Neural cell (in vitro differentiated cells): ENCODE measurements at regions not wholly inside any gene's neighbourhood (a gene's known extent, or its start where the extent isn't known, plus 50 kb on each side); places are given as distances from the start of the nearest gene placed in this dataset.

ENCODE experiments used
- H2AFZ ChIP-seq: fragments of 200-600, 300-800 bp; sonication (generic), shearing (Covaris generic); 2 replicates; pipeline ENCODE4 v1.6.0; 2014; ENCODE audit warnings: low read depth, mild to moderate bottlenecking, antibody characterized with exemption, low read length, moderate library complexity
- H3F3A ChIP-seq: fragments of 200-600 bp; shearing (Covaris generic); 2 replicates; pipeline ENCODE4 v1.6.1; 2016; ENCODE audit warnings: mild to moderate bottlenecking, moderate library complexity, mixed read lengths, antibody characterized with exemption, low read length; ENCODE audit not compliant: insufficient read depth, poor library complexity, severe bottlenecking
- H3K27ac ChIP-seq: fragments of 200-600, 300-800 bp; sonication (generic), shearing (Covaris generic); 2 replicates; pipeline ENCODE4 v1.5.1; 2014; ENCODE audit warnings: mild to moderate bottlenecking, low read length, moderate library complexity
- H3K27me3 ChIP-seq: fragments of 300-800, 200-600 bp; sonication (generic), shearing (Covaris generic); 2 replicates; pipeline ENCODE4 v1.6.0; 2014; ENCODE audit warnings: mild to moderate bottlenecking, low read depth, low read length, moderate library complexity; ENCODE audit not compliant: insufficient read depth
- H3K36me3 ChIP-seq: fragments of 300-800, 200-600 bp; sonication (generic), shearing (Covaris generic); 2 replicates; pipeline ENCODE4 v1.5.1; 2014; ENCODE audit warnings: mild to moderate bottlenecking, antibody characterized with exemption, low read length, moderate library complexity; ENCODE audit not compliant: insufficient read depth
- H3K4me2 ChIP-seq: fragments of 300-800, 200-600 bp; sonication (generic), shearing (Covaris generic); 2 replicates; pipeline ENCODE4 v1.6.0; 2014; ENCODE audit warnings: mild to moderate bottlenecking, low read length
- H3K4me3 ChIP-seq: fragments of 300-800, 200-600 bp; sonication (generic), shearing (Covaris generic); 2 replicates; pipeline ENCODE4 v1.5.1; 2014; ENCODE audit warnings: mild to moderate bottlenecking, low read length, moderate library complexity
- H3K79me2 ChIP-seq: fragments of 200-600 bp; shearing (Covaris generic); replicated peaks from 2 replicates; pipeline ENCODE4 v1.6.0; 2014; ENCODE audit warnings: mild to moderate bottlenecking, low read length, moderate library complexity; ENCODE audit not compliant: insufficient read depth
- H3K9ac ChIP-seq: fragments of 300-800, 200-600 bp; sonication (generic), shearing (Covaris generic); 2 replicates; pipeline ENCODE4 v1.6.1; 2016; ENCODE audit warnings: mild to moderate bottlenecking, low read length, mixed read lengths
- H3K9me2 ChIP-seq: fragments of 200-600 bp; shearing (Covaris generic); 2 replicates; pipeline ENCODE4 v1.6.1; 2016; ENCODE audit warnings: mild to moderate bottlenecking, low read length, mixed read lengths; ENCODE audit not compliant: insufficient read depth
- H3K9me3 ChIP-seq: fragments of 200-600, 300-800 bp; sonication (generic), shearing (Covaris generic); 2 replicates; pipeline ENCODE4 v1.6.1; 2016; ENCODE audit warnings: mild to moderate bottlenecking, mixed run types, low read length, moderate library complexity, mixed read lengths
- H4K20me1 ChIP-seq: fragments of 200-600 bp; shearing (Covaris generic); 2 replicates; pipeline ENCODE4 v1.6.1; 2016; ENCODE audit warnings: mild to moderate bottlenecking, mixed run types; ENCODE audit not compliant: insufficient read depth
- EP300 ChIP-seq: fragments of 450-650 bp; conservative IDR thresholded peaks from 2 replicates; pipeline ENCODE4 v1.6.1; 2014; ENCODE audit warnings: antibody characterized with exemption, mild to moderate bottlenecking, moderate library complexity; ENCODE audit not compliant: poor library complexity, severe bottlenecking
- EZH2 ChIP-seq: fragments of 200-600, 300-800 bp; shearing (Covaris generic), sonication (generic); IDR thresholded peaks from 2 replicates; pipeline ENCODE4 v1.6.1; 2014; ENCODE audit warnings: antibody characterized with exemption, low read length, borderline replicate concordance, mild to moderate bottlenecking; ENCODE audit not compliant: insufficient read depth, poor library complexity, severe bottlenecking
- MXI1 ChIP-seq: fragments of 450-650 bp; conservative IDR thresholded peaks from 2 replicates; pipeline ENCODE4 v1.6.1; 2014; ENCODE audit warnings: antibody characterized with exemption, mild to moderate bottlenecking; ENCODE audit not compliant: poor library complexity, severe bottlenecking
- POLR2AphosphoS5 ChIP-seq: IDR thresholded peaks from 2 replicates; pipeline ENCODE4 v1.6.1; 2012
- RAD21 ChIP-seq: fragments of 450-650 bp; conservative IDR thresholded peaks from 2 replicates; pipeline ENCODE4 v1.6.1; 2014; ENCODE audit warnings: antibody characterized with exemption, mild to moderate bottlenecking, moderate library complexity
- SMC3 ChIP-seq: fragments of 450-650 bp; conservative IDR thresholded peaks from 2 replicates; pipeline ENCODE4 v1.6.1; 2014; ENCODE audit warnings: antibody characterized with exemption, mild to moderate bottlenecking, moderate library complexity; ENCODE audit not compliant: poor library complexity
- TAF1 ChIP-seq: IDR thresholded peaks from 2 replicates; pipeline ENCODE4 v1.6.1; 2012; ENCODE audit warnings: low read depth
- TF ChIP-seq, protein P1 (sequence below): fragments of 450-650 bp; IDR thresholded peaks from 2 replicates; pipeline ENCODE4 v1.5.1; 2014; ENCODE audit warnings: antibody characterized with exemption, mild to moderate bottlenecking, moderate library complexity; ENCODE audit not compliant: poor library complexity, severe bottlenecking
- TF ChIP-seq, protein P2 (sequence below): IDR thresholded peaks from 2 replicates; pipeline ENCODE4 v1.6.1; 2012; ENCODE audit warnings: borderline replicate concordance

DNA sequence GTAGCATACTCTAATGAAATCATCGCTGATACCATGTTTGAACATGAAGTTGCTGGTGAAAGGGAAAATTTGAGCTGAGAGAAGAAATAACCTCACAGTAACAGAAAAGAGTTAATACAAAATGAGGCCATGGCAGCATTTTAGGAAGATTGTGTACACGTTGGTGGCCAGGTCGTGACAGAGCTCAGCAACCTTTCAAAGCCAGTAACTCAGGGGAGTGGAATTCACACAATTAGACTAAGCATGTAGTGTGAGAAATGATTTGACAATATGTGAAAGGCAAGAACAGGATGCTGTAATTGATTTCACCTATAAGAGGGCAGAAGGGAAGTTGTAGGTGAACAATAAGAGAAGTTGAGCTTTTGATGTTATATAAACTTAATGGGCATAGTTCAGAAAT, 246.3 kb downstream of the OGFRL1 start:
- Histone ChIP-seq H4K20me1 (no peaks in the 10 kb centered on the region), H3K9ac (no peak overlapping the region), H3K27ac (no peak overlapping the region), H3K4me2 (no peak overlapping the region), H3K79me2 (no peaks in the 10 kb centered on the region), H3F3A (no peaks in the 10 kb centered on the region), H3K4me3 (no peak overlapping the region), H3K27me3 (no peaks in the 10 kb centered on the region), H3K36me3 (no peaks in the 10 kb centered on the region), H2AFZ (no peak overlapping the region), H3K9me2 (no peaks in the 10 kb centered on the region), H3K9me3 (no peaks in the 10 kb centered on the region)
- TF ChIP-seq EP300 (no peak), RAD21 (no peak)
- TF ChIP-seq, protein P1, sequence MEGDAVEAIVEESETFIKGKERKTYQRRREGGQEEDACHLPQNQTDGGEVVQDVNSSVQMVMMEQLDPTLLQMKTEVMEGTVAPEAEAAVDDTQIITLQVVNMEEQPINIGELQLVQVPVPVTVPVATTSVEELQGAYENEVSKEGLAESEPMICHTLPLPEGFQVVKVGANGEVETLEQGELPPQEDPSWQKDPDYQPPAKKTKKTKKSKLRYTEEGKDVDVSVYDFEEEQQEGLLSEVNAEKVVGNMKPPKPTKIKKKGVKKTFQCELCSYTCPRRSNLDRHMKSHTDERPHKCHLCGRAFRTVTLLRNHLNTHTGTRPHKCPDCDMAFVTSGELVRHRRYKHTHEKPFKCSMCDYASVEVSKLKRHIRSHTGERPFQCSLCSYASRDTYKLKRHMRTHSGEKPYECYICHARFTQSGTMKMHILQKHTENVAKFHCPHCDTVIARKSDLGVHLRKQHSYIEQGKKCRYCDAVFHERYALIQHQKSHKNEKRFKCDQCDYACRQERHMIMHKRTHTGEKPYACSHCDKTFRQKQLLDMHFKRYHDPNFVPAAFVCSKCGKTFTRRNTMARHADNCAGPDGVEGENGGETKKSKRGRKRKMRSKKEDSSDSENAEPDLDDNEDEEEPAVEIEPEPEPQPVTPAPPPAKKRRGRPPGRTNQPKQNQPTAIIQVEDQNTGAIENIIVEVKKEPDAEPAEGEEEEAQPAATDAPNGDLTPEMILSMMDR, result no peak

DNA sequence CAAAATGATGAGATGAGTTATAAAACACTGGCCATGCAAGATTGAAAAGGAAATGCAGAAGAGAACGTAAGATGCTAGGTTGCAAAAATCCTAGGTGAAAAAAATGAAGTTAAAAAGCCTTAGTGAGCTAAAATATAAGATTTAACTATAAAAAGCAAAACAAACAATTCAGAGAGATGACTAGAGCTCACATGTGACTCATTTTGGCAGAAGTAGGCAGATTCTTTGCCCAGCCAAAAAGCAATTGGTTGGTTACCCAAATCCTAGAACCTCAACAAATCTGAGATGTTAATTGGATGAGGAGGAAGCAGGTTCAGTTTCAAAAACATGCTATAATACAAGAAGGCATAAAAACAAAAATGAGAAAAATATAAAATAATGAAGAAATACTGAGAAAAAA, 249.1 kb downstream of the OGFRL1 start:
- Histone ChIP-seq H3K4me2 (no peak overlapping the region), H4K20me1 (no peaks in the 10 kb centered on the region), H3K9ac (no peak overlapping the region), H3K27ac (no peak overlapping the region), H3K36me3 (no peaks in the 10 kb centered on the region), H3K9me3 (no peaks in the 10 kb centered on the region), H3K4me3 (no peak overlapping the region), H3F3A (no peaks in the 10 kb centered on the region), H3K9me2 (no peaks in the 10 kb centered on the region), H3K79me2 (no peaks in the 10 kb centered on the region), H2AFZ (no peak overlapping the region), H3K27me3 (no peaks in the 10 kb centered on the region)
- TF ChIP-seq SMC3 (no peak), EZH2 (no peak), MXI1 (no peak), EP300 (no peak), RAD21 (no peak), TAF1 (no peak), POLR2AphosphoS5 (no peak)
- TF ChIP-seq, protein P2, sequence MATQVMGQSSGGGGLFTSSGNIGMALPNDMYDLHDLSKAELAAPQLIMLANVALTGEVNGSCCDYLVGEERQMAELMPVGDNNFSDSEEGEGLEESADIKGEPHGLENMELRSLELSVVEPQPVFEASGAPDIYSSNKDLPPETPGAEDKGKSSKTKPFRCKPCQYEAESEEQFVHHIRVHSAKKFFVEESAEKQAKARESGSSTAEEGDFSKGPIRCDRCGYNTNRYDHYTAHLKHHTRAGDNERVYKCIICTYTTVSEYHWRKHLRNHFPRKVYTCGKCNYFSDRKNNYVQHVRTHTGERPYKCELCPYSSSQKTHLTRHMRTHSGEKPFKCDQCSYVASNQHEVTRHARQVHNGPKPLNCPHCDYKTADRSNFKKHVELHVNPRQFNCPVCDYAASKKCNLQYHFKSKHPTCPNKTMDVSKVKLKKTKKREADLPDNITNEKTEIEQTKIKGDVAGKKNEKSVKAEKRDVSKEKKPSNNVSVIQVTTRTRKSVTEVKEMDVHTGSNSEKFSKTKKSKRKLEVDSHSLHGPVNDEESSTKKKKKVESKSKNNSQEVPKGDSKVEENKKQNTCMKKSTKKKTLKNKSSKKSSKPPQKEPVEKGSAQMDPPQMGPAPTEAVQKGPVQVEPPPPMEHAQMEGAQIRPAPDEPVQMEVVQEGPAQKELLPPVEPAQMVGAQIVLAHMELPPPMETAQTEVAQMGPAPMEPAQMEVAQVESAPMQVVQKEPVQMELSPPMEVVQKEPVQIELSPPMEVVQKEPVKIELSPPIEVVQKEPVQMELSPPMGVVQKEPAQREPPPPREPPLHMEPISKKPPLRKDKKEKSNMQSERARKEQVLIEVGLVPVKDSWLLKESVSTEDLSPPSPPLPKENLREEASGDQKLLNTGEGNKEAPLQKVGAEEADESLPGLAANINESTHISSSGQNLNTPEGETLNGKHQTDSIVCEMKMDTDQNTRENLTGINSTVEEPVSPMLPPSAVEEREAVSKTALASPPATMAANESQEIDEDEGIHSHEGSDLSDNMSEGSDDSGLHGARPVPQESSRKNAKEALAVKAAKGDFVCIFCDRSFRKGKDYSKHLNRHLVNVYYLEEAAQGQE, result no peak
- TF ChIP-seq, protein P1, result no peak
